ENCODE measurements at regions not wholly inside any gene's neighbourhood (a gene's known extent, or its start where the extent isn't known, plus 50 kb on each side); places are given as distances from the start of the nearest gene placed in this dataset.

GRCh38 chr15:36373550-36373949 lies 205.9 kb upstream of the CDIN1 start:
- Histone ChIP-seq H3K36me3 (no peaks in the 10 kb centered on the region), H3K9ac (no peak overlapping the region), H4K20me1 (no peaks in the 10 kb centered on the region), H3K4me3 (no peak overlapping the region), H3K9me3 (no peaks in the 10 kb centered on the region), H3K27ac (no peak overlapping the region), H3K27me3 (no peaks in the 10 kb centered on the region), H3K4me1 (no peaks in the 10 kb centered on the region), H3K4me2 (no peak overlapping the region)
- TF ChIP-seq Cebpa-rat (IDR thresholded peaks at IDR 0.05): no peak

GRCh38 chr15:36389107-36389506 lies 190.3 kb upstream of the CDIN1 start:
- Histone ChIP-seq H3K4me2 (no peak overlapping the region), H3K36me3 (no peaks in the 10 kb centered on the region), H3K9ac (no peak overlapping the region), H3K4me3 (no peak overlapping the region), H3K27me3 (no peaks in the 10 kb centered on the region), H4K20me1 (no peaks in the 10 kb centered on the region), H3K9me3 (no peaks in the 10 kb centered on the region), H3K4me1 (no peaks in the 10 kb centered on the region), H3K27ac (no peak overlapping the region)
- no peak for TF ChIP-seq Cebpa-rat (IDR thresholded peaks at IDR 0.05)

GRCh38 chr15:36390491-36390890 lies 188.9 kb upstream of the CDIN1 start:
- Histone ChIP-seq H3K27me3 (no peaks in the 10 kb centered on the region), H3K27ac (no peak overlapping the region), H3K9me3 (no peaks in the 10 kb centered on the region), H3K36me3 (no peaks in the 10 kb centered on the region), H3K4me3 (no peak overlapping the region), H3K4me2 (no peak overlapping the region), H4K20me1 (no peaks in the 10 kb centered on the region), H3K9ac (no peak overlapping the region), H3K4me1 (no peaks in the 10 kb centered on the region)
- TF ChIP-seq Cebpa-rat (IDR thresholded peaks at IDR 0.05): no peak

- no peak overlapping the region for H3K4me3 ChIP-seq
- no peaks in the 10 kb centered on the region for H3K36me3 ChIP-seq
- H4K20me1 ChIP-seq: no peaks in the 10 kb centered on the region
- H3K27ac ChIP-seq: no peak overlapping the region
- H3K9ac ChIP-seq: no peak overlapping the region
- no peak for TF ChIP-seq Cebpa-rat (IDR thresholded peaks at IDR 0.05)
- H3K9me3 ChIP-seq: no peaks in the 10 kb centered on the region
- no peaks in the 10 kb centered on the region for H3K4me1 ChIP-seq
- H3K4me2 ChIP-seq: no peak overlapping the region
- no peaks in the 10 kb centered on the region for H3K27me3 ChIP-seq
Observed at GRCh38 chr15:36392676-36393266, 186.7 kb upstream of the CDIN1 start.

- Histone ChIP-seq H3K27me3 (no peaks in the 10 kb centered on the region), H4K20me1 (no peaks in the 10 kb centered on the region), H3K27ac (no peak overlapping the region), H3K9ac (no peak overlapping the region), H3K4me2 (no peak overlapping the region), H3K4me3 (no peak overlapping the region), H3K9me3 (no peaks in the 10 kb centered on the region), H3K4me1 (no peaks in the 10 kb centered on the region), H3K36me3 (no peaks in the 10 kb centered on the region)
- TF ChIP-seq Cebpa-rat (IDR thresholded peaks at IDR 0.05): no peak
Observed at GRCh38 chr15:36398212-36398611, 181.2 kb upstream of the CDIN1 start.

GRCh38 chr15:36399276-36399675 lies 180.2 kb upstream of the CDIN1 start:
- H4K20me1 ChIP-seq: no peaks in the 10 kb centered on the region
- H3K9me3 ChIP-seq: no peaks in the 10 kb centered on the region
- no peak for TF ChIP-seq Cebpa-rat (IDR thresholded peaks at IDR 0.05)
- no peaks in the 10 kb centered on the region for H3K36me3 ChIP-seq
- no peak overlapping the region for H3K4me2 ChIP-seq
- H3K4me1 ChIP-seq: no peaks in the 10 kb centered on the region
- H3K9ac ChIP-seq: no peak overlapping the region
- H3K27me3 ChIP-seq: no peaks in the 10 kb centered on the region
- no peak overlapping the region for H3K27ac ChIP-seq
- no peak overlapping the region for H3K4me3 ChIP-seq

- TF ChIP-seq Cebpa-rat (IDR thresholded peaks at IDR 0.05): no peak
- Histone ChIP-seq H3K27me3 (no peaks in the 10 kb centered on the region), H3K36me3 (no peaks in the 10 kb centered on the region), H3K9ac (no peak overlapping the region), H3K27ac (no peak overlapping the region), H3K4me1 (no peaks in the 10 kb centered on the region), H3K4me2 (no peak overlapping the region), H3K4me3 (no peak overlapping the region), H3K9me3 (no peaks in the 10 kb centered on the region), H4K20me1 (no peaks in the 10 kb centered on the region)
Observed at GRCh38 chr15:36400936-36401585, 178.4 kb upstream of the CDIN1 start.

GRCh38 chr15:36401586-36401966 lies 177.8 kb upstream of the CDIN1 start:
- H3K9ac ChIP-seq: no peak overlapping the region
- no peaks in the 10 kb centered on the region for H3K9me3 ChIP-seq
- no peak overlapping the region for H3K27ac ChIP-seq
- H4K20me1 ChIP-seq: no peaks in the 10 kb centered on the region
- no peaks in the 10 kb centered on the region for H3K27me3 ChIP-seq
- no peak overlapping the region for H3K4me2 ChIP-seq
- TF ChIP-seq Cebpa-rat (IDR thresholded peaks at IDR 0.05): no peak
- H3K4me1 ChIP-seq: no peaks in the 10 kb centered on the region
- no peaks in the 10 kb centered on the region for H3K36me3 ChIP-seq
- no peak overlapping the region for H3K4me3 ChIP-seq

- Histone ChIP-seq H3K4me3 (no peak overlapping the region), H4K20me1 (no peaks in the 10 kb centered on the region), H3K9ac (no peak overlapping the region), H3K9me3 (no peaks in the 10 kb centered on the region), H3K27me3 (no peaks in the 10 kb centered on the region), H3K36me3 (no peaks in the 10 kb centered on the region), H3K27ac (no peak overlapping the region), H3K4me1 (no peaks in the 10 kb centered on the region), H3K4me2 (no peak overlapping the region)
- TF ChIP-seq Cebpa-rat (IDR thresholded peaks at IDR 0.05): no peak
Observed at GRCh38 chr15:36403351-36403750, 176.1 kb upstream of the CDIN1 start.

- TF ChIP-seq Cebpa-rat (IDR thresholded peaks at IDR 0.05): no peak
- no peak overlapping the region for H3K4me3 ChIP-seq
- H4K20me1 ChIP-seq: no peaks in the 10 kb centered on the region
- no peak overlapping the region for H3K9ac ChIP-seq
- H3K27ac ChIP-seq: no peak overlapping the region
- no peak overlapping the region for H3K4me2 ChIP-seq
- no peaks in the 10 kb centered on the region for H3K9me3 ChIP-seq
- H3K4me1 ChIP-seq: no peaks in the 10 kb centered on the region
- H3K27me3 ChIP-seq: no peaks in the 10 kb centered on the region
- no peaks in the 10 kb centered on the region for H3K36me3 ChIP-seq
Observed at GRCh38 chr15:36406366-36406765, 173.1 kb upstream of the CDIN1 start.

- Histone ChIP-seq H3K4me2 (no peak overlapping the region), H4K20me1 (no peaks in the 10 kb centered on the region), H3K4me3 (no peak overlapping the region), H3K9me3 (no peaks in the 10 kb centered on the region), H3K9ac (no peak overlapping the region), H3K36me3 (no peaks in the 10 kb centered on the region), H3K27me3 (no peaks in the 10 kb centered on the region), H3K4me1 (no peaks in the 10 kb centered on the region), H3K27ac (no peak overlapping the region)
- TF ChIP-seq Cebpa-rat (IDR thresholded peaks at IDR 0.05): no peak
Observed at GRCh38 chr15:36406911-36407310, 172.5 kb upstream of the CDIN1 start.
